HUES6 (cell line): ENCODE measurements at regions not wholly inside any gene's neighbourhood (a gene's known extent, or its start where the extent isn't known, plus 50 kb on each side); places are given as distances from the start of the nearest gene placed in this dataset.

Source experiments
- H3K27ac ChIP-seq: 2 replicates; pipeline ENCODE4 v1.7.0; 2013; ENCODE audit warnings: low read depth, mild to moderate bottlenecking, low read length, inconsistent platforms
- H3K27me3 ChIP-seq: 2 replicates; pipeline ENCODE4 v1.6.1; 2013; ENCODE audit warnings: low read length; ENCODE audit not compliant: control insufficient read depth, insufficient read depth
- H3K36me3 ChIP-seq: 2 replicates; pipeline ENCODE4 v1.6.1; 2013; ENCODE audit warnings: low read length; ENCODE audit not compliant: control insufficient read depth, insufficient read depth
- H3K4me1 ChIP-seq: 2 replicates; pipeline ENCODE4 v1.6.1; 2013; ENCODE audit warnings: low read length; ENCODE audit not compliant: control insufficient read depth, insufficient read depth
- H3K4me3 ChIP-seq: 2 replicates; pipeline ENCODE4 v1.5.1; 2013; ENCODE audit warnings: low read depth, low read length
- H3K9ac ChIP-seq: one replicate; pipeline ENCODE4 v1.6.1; 2013; ENCODE audit warnings: mild to moderate bottlenecking, low read length
- H3K9me3 ChIP-seq: 2 replicates; pipeline ENCODE4 v1.6.1; 2013; ENCODE audit warnings: low read depth, low read length; ENCODE audit not compliant: control insufficient read depth, insufficient read depth

DNA sequence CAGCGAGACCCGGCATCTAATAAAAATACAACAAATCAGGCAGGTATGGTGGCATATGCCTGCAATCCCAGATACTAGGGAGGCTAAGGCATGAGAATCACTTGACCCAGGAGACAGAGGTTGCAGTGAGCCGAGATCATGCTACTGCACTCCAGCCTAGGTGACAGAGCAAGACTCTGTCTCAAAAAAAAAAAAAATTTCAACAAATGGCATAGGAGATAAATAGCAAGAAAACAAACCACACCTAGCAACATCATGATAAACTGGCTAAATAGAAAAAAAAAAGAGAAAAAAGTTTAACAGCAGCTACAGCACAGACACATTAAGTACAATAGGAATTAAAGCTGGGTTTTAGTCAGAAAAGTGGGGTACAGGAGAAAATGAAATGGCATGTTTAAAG is 1034.6 kb upstream of the LRRN3 start:
- Histone ChIP-seq H3K4me1 (no peaks in the 10 kb centered on the region), H3K9ac (no peak overlapping the region), H3K27me3 (no peaks in the 10 kb centered on the region), H3K27ac (no peak overlapping the region), H3K36me3 (no peaks in the 10 kb centered on the region), H3K9me3 (no peaks in the 10 kb centered on the region), H3K4me3 (no peak overlapping the region)

GRCh38 chr7:110058401-110058800 is 1032.5 kb upstream of the LRRN3 start:
- no peaks in the 10 kb centered on the region for H3K4me1 ChIP-seq
- no peak overlapping the region for H3K9ac ChIP-seq
- H3K4me3 ChIP-seq, result no peak overlapping the region
- no peaks in the 10 kb centered on the region for H3K36me3 ChIP-seq
- no peak overlapping the region for H3K27ac ChIP-seq
- no peaks in the 10 kb centered on the region for H3K27me3 ChIP-seq
- no peaks in the 10 kb centered on the region for H3K9me3 ChIP-seq

GRCh38 chr7:110061387-110061786 is 1029.5 kb upstream of the LRRN3 start:
- H3K36me3 ChIP-seq, result no peaks in the 10 kb centered on the region
- H3K27me3 ChIP-seq, result no peaks in the 10 kb centered on the region
- H3K9me3 ChIP-seq, result no peaks in the 10 kb centered on the region
- H3K9ac ChIP-seq, result no peak overlapping the region
- no peaks in the 10 kb centered on the region for H3K4me1 ChIP-seq
- no peak overlapping the region for H3K4me3 ChIP-seq
- no peak overlapping the region for H3K27ac ChIP-seq

DNA sequence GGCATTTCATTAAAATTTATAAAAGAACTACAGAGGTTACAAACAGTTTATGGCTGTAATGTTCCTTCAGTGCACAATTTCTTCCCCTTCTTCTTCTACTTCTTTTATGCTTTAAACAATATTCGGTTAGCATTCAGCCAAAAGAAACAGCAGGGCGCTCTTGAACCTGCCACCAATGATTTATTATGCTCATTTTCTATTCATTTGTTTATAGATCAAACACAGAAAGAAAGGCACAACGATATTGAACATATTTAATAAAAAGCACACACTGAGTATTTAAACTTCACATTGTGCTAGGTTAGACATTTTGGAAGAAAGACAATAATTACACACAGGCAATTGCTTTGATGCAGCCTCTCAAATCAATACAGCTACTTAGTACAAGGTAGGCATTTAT is 1025.8 kb upstream of the LRRN3 start:
- H3K27me3 ChIP-seq, result no peaks in the 10 kb centered on the region
- H3K9me3 ChIP-seq, result no peaks in the 10 kb centered on the region
- no peak overlapping the region for H3K9ac ChIP-seq
- H3K4me1 ChIP-seq, result no peaks in the 10 kb centered on the region
- H3K4me3 ChIP-seq, result no peak overlapping the region
- H3K36me3 ChIP-seq, result no peaks in the 10 kb centered on the region
- H3K27ac ChIP-seq, result no peak overlapping the region

GRCh38 chr7:110066843-110067242 is 1024.1 kb upstream of the LRRN3 start:
- H3K27me3 ChIP-seq, result no peaks in the 10 kb centered on the region
- H3K4me3 ChIP-seq, result no peak overlapping the region
- no peak overlapping the region for H3K27ac ChIP-seq
- no peaks in the 10 kb centered on the region for H3K36me3 ChIP-seq
- H3K9me3 ChIP-seq, result no peaks in the 10 kb centered on the region
- H3K4me1 ChIP-seq, result no peaks in the 10 kb centered on the region
- H3K9ac ChIP-seq, result no peak overlapping the region

GRCh38 chr7:110071192-110071591 is 1019.7 kb upstream of the LRRN3 start:
- Histone ChIP-seq H3K27ac (no peak overlapping the region), H3K27me3 (no peaks in the 10 kb centered on the region), H3K9ac (no peak overlapping the region), H3K4me1 (no peaks in the 10 kb centered on the region), H3K9me3 (no peaks in the 10 kb centered on the region), H3K4me3 (no peak overlapping the region), H3K36me3 (no peaks in the 10 kb centered on the region)

DNA sequence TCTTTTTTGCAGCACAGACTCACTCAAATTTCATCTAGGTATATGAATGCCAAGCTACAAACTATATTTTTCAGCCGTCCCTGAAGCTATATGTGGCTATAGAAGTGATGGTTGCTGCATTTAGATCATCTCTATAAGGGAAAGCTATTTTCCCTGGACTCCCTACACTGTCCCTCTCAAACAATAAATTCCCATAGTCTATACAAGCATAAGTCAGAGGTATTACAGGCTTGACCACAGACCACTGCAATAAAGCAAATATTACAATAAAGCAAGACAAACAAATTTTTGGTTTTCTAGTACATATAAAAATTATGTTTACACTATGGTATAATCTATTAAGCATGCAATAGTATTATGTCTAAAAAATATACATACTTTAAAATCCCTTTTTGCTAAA is 1015.5 kb upstream of the LRRN3 start:
- H3K27ac ChIP-seq, result no peak overlapping the region
- no peak overlapping the region for H3K9ac ChIP-seq
- no peaks in the 10 kb centered on the region for H3K36me3 ChIP-seq
- H3K4me3 ChIP-seq, result no peak overlapping the region
- no peaks in the 10 kb centered on the region for H3K4me1 ChIP-seq
- H3K27me3 ChIP-seq, result no peaks in the 10 kb centered on the region
- no peaks in the 10 kb centered on the region for H3K9me3 ChIP-seq

- Histone ChIP-seq H3K36me3 (no peaks in the 10 kb centered on the region), H3K27ac (no peak overlapping the region), H3K9ac (no peak overlapping the region), H3K4me1 (no peaks in the 10 kb centered on the region), H3K4me3 (no peak overlapping the region), H3K9me3 (no peaks in the 10 kb centered on the region), H3K27me3 (no peaks in the 10 kb centered on the region)
Observed at GRCh38 chr7:110076194-110076593, 1014.7 kb upstream of the LRRN3 start.

DNA sequence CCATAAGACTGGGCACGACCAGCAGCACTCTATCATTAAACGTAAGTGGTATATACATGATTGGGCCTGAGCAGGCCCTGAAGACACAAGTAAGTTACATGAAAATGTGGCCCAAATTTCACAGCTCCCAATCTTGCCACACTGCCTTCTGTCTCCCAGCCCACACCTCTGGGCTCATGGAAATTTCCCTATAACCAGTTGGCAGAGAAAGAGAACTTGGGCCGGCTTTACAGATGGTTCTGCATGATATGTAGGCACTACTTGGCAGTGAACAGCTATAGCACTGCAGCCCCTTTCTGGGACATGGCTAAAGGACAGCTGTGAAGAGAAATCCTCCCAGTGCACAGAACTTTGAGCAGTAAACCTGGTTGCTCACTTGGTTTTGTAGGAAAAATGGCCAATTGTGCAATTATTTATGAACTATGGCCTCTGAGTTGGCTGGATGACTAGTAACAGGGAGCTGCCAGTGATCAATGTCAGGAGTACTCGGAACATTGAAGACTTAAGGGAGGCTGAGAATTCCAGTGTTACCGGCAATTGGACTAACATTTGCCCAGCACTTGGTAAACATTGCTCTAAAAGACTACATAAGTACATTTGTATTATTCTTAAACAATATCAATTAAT is 1006.6 kb upstream of the LRRN3 start:
- peaks cover 13% of the 10 kb centered on the region for H3K9me3 ChIP-seq
- no peaks in the 10 kb centered on the region for H3K36me3 ChIP-seq
- no peaks in the 10 kb centered on the region for H3K27me3 ChIP-seq
- H3K9ac ChIP-seq, result no peak overlapping the region
- H3K4me1 ChIP-seq, result no peaks in the 10 kb centered on the region
- H3K4me3 ChIP-seq, result no peak overlapping the region
- no peak overlapping the region for H3K27ac ChIP-seq

GRCh38 chr7:110090110-110090820 is 1000.7 kb upstream of the LRRN3 start:
- H3K36me3 ChIP-seq, result no peaks in the 10 kb centered on the region
- H3K4me1 ChIP-seq, result no peaks in the 10 kb centered on the region
- no peak overlapping the region for H3K27ac ChIP-seq
- peaks cover 4% of the 10 kb centered on the region; the same call in 1 of the 2 replicates for H3K9me3 ChIP-seq
- H3K27me3 ChIP-seq, result no peaks in the 10 kb centered on the region
- H3K4me3 ChIP-seq, result no peak overlapping the region
- H3K9ac ChIP-seq, result no peak overlapping the region

DNA sequence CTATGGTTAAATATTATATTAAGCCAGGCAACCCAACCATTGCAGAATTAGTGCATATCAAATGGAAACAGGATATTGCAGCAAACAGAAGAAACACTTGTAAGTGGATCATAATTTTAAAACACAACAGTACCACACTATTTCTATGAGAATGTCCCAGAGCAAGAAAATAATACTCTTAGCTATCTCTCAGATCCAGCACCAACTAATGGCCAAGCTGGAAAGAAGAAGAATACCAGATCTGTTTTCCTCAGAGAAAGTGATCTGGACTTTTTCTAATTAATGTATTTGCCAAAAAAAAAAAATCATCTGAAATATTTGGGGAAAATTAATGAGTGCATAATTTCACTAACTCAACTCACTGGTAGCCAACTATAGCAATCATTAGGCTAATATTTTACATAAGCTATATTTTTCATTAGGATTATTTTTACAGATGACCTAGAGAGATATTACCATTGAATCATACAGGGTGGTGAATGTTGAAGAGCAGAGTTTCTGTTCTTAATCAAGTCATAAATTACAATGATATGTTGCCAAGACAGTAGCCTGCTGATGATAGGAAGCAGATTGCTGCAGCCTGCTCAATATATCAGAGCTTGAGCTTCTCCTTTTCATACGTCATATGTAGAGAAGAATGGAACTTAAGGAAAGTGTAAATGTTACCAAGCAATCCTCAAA is 995.4 kb upstream of the LRRN3 start:
- Histone ChIP-seq H3K9me3 (peaks cover 4% of the 10 kb centered on the region; the same call in 1 of the 2 replicates), H3K27me3 (no peaks in the 10 kb centered on the region), H3K27ac (no peak overlapping the region), H3K4me1 (no peaks in the 10 kb centered on the region), H3K36me3 (no peaks in the 10 kb centered on the region), H3K4me3 (no peak overlapping the region), H3K9ac (no peak overlapping the region)
